ENCODE measurements at regions not wholly inside any gene's neighbourhood (a gene's known extent, or its start where the extent isn't known, plus 50 kb on each side); places are given as distances from the start of the nearest gene placed in this dataset.

GRCh38 chr7:51518646-51519045, 202.0 kb upstream of the COBL start:
- Histone ChIP-seq H3K27ac (ENCODE audit: low read depth, low read length, poor library complexity, severe bottlenecking) (no peak overlapping the region), H3K4me3 (ENCODE audit: low read depth, low read length, poor library complexity, severe bottlenecking) (no peak overlapping the region), H3K27me3 (ENCODE audit: insufficient read depth, low read length) (no peaks in the 10 kb centered on the region), H3K9me2 (ENCODE audit: low read depth, low read length) (no peaks in the 10 kb centered on the region), H3K9ac (ENCODE audit: low read length) (no peak overlapping the region), H3K36me3 (ENCODE audit: insufficient read depth, low read length) (no peaks in the 10 kb centered on the region), H3F3A (ENCODE audit: insufficient read depth, low read length) (no peaks in the 10 kb centered on the region), H4K20me1 (ENCODE audit: insufficient read depth, low read length) (no peaks in the 10 kb centered on the region), H3K9me3 (ENCODE audit: low read length) (no peaks in the 10 kb centered on the region), H2AFZ (ENCODE audit: low read length) (no peak overlapping the region), H3K4me2 (ENCODE audit: low read length) (no peak overlapping the region), H3K4me1 (ENCODE audit: insufficient read depth, low read length, severe bottlenecking) (no peaks in the 10 kb centered on the region), H3K79me2 (ENCODE audit: insufficient read depth, low read length) (no peaks in the 10 kb centered on the region)
- TF ChIP-seq, protein P1, sequence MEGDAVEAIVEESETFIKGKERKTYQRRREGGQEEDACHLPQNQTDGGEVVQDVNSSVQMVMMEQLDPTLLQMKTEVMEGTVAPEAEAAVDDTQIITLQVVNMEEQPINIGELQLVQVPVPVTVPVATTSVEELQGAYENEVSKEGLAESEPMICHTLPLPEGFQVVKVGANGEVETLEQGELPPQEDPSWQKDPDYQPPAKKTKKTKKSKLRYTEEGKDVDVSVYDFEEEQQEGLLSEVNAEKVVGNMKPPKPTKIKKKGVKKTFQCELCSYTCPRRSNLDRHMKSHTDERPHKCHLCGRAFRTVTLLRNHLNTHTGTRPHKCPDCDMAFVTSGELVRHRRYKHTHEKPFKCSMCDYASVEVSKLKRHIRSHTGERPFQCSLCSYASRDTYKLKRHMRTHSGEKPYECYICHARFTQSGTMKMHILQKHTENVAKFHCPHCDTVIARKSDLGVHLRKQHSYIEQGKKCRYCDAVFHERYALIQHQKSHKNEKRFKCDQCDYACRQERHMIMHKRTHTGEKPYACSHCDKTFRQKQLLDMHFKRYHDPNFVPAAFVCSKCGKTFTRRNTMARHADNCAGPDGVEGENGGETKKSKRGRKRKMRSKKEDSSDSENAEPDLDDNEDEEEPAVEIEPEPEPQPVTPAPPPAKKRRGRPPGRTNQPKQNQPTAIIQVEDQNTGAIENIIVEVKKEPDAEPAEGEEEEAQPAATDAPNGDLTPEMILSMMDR (IDR thresholded peaks at IDR 0.05; ENCODE audit: low read length), result no peak
- no peak for TF ChIP-seq EZH2 (IDR thresholded peaks at IDR 0.05; ENCODE audit: borderline replicate concordance, low read length)

DNA sequence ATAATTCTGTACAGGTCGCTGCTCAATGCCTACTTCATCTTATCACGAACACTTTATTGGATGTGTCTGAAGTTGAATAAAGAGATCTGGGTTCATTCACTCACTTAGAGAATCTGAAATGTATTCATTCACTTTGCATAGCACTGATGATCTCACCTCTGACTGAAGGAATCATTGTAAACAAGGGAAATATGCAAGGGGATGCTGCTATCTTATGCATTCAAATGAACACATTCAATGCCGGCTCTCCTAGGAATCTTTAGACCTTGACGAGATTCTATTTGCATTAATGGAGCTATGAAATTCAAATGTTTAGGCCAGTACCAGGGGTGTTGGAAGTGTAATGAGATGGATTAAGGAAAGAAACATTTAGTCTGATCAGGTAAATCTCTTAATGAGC, 200.6 kb upstream of the COBL start:
- Histone ChIP-seq H3K79me2 (ENCODE audit: insufficient read depth, low read length) (no peaks in the 10 kb centered on the region), H3K27me3 (ENCODE audit: insufficient read depth, low read length) (no peaks in the 10 kb centered on the region), H4K20me1 (ENCODE audit: insufficient read depth, low read length) (no peaks in the 10 kb centered on the region), H3K4me1 (ENCODE audit: insufficient read depth, low read length, severe bottlenecking) (no peaks in the 10 kb centered on the region), H3K27ac (ENCODE audit: low read depth, low read length, poor library complexity, severe bottlenecking) (no peak overlapping the region), H3K4me3 (ENCODE audit: low read depth, low read length, poor library complexity, severe bottlenecking) (no peak overlapping the region), H3F3A (ENCODE audit: insufficient read depth, low read length) (no peaks in the 10 kb centered on the region), H3K9me3 (ENCODE audit: low read length) (no peaks in the 10 kb centered on the region), H3K9ac (ENCODE audit: low read length) (no peak overlapping the region), H2AFZ (ENCODE audit: low read length) (no peak overlapping the region), H3K9me2 (ENCODE audit: low read depth, low read length) (no peaks in the 10 kb centered on the region), H3K36me3 (ENCODE audit: insufficient read depth, low read length) (no peaks in the 10 kb centered on the region), H3K4me2 (ENCODE audit: low read length) (no peak overlapping the region)
- TF ChIP-seq, protein P1 (IDR thresholded peaks at IDR 0.05; ENCODE audit: low read length), result no peak
- no peak for TF ChIP-seq EZH2 (IDR thresholded peaks at IDR 0.05; ENCODE audit: borderline replicate concordance, low read length)

DNA sequence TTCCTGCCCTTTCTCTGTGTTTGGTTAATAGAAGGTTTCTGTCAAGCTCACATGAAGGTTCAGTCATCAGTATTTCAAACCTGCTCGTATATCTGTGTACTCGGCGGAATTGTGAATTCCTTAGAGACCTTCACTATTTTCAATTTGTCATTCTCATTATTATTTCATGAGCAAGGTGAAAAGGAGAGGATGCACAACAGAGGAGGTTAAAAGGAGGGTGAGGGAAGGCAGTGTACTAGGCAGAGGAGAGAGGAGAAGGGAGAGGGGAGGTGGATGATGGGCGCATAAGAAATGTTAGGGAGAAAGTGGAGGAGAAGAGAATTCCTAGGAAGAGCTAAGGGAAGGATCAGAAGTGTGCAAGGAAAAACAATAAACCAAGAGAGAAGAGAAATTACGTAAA, 185.0 kb upstream of the COBL start:
- Histone ChIP-seq H3K4me2 (ENCODE audit: low read length) (no peak overlapping the region), H3K9ac (ENCODE audit: low read length) (no peak overlapping the region), H3K36me3 (ENCODE audit: insufficient read depth, low read length) (no peaks in the 10 kb centered on the region), H3K9me2 (ENCODE audit: low read depth, low read length) (no peaks in the 10 kb centered on the region), H3K9me3 (ENCODE audit: low read length) (no peaks in the 10 kb centered on the region), H3F3A (ENCODE audit: insufficient read depth, low read length) (no peaks in the 10 kb centered on the region), H3K27ac (ENCODE audit: low read depth, low read length, poor library complexity, severe bottlenecking) (no peak overlapping the region), H2AFZ (ENCODE audit: low read length) (no peak overlapping the region), H3K79me2 (ENCODE audit: insufficient read depth, low read length) (no peaks in the 10 kb centered on the region), H3K4me1 (ENCODE audit: insufficient read depth, low read length, severe bottlenecking) (no peaks in the 10 kb centered on the region), H3K4me3 (ENCODE audit: low read depth, low read length, poor library complexity, severe bottlenecking) (no peak overlapping the region), H3K27me3 (ENCODE audit: insufficient read depth, low read length) (peaks cover 4% of the 10 kb centered on the region; the same call in 1 of the 2 replicates), H4K20me1 (ENCODE audit: insufficient read depth, low read length) (no peaks in the 10 kb centered on the region)
- TF ChIP-seq, protein P1 (IDR thresholded peaks at IDR 0.05; ENCODE audit: low read length), result no peak
- TF ChIP-seq EZH2 (IDR thresholded peaks at IDR 0.05; ENCODE audit: borderline replicate concordance, low read length), result no peak

All from OCI-LY1 (cell line).